ENCODE measurements at regions not wholly inside any gene's neighbourhood (a gene's known extent, or its start where the extent isn't known, plus 50 kb on each side); places are given as distances from the start of the nearest gene placed in this dataset.

DNA sequence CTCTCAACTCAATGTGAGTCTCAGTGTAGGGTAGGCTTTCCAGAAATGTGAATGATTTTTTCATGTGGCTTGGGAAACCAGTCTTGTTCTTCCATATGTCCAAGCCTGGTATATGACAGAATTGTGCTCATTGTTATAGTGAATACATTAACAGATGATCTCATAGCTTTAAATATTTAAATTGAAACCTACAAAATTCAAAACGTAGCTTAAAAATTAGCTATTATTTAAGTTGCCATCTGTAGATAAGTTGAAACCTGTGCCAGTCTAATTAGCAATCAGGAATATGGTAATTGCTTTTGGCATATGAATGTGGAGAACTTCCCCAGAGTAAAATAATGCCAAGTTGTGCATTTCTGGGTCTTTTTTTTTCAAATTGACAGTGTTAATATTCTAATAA, 891.6 kb upstream of the SEL1L start:
- TF ChIP-seq POLR2A (IDR thresholded peaks at IDR 0.05), result no peak
- TF ChIP-seq, protein P1, sequence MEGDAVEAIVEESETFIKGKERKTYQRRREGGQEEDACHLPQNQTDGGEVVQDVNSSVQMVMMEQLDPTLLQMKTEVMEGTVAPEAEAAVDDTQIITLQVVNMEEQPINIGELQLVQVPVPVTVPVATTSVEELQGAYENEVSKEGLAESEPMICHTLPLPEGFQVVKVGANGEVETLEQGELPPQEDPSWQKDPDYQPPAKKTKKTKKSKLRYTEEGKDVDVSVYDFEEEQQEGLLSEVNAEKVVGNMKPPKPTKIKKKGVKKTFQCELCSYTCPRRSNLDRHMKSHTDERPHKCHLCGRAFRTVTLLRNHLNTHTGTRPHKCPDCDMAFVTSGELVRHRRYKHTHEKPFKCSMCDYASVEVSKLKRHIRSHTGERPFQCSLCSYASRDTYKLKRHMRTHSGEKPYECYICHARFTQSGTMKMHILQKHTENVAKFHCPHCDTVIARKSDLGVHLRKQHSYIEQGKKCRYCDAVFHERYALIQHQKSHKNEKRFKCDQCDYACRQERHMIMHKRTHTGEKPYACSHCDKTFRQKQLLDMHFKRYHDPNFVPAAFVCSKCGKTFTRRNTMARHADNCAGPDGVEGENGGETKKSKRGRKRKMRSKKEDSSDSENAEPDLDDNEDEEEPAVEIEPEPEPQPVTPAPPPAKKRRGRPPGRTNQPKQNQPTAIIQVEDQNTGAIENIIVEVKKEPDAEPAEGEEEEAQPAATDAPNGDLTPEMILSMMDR (IDR thresholded peaks at IDR 0.05), result no peak
